ENCODE measurements at regions not wholly inside any gene's neighbourhood (a gene's known extent, or its start where the extent isn't known, plus 50 kb on each side); places are given as distances from the start of the nearest gene placed in this dataset.

GRCh38 chr4:45094684-45095083 lies 368.3 kb upstream of the GNPDA2 start:
- DNase-seq (ENCODE audit: low read depth), result no peak

- no peak for DNase-seq (ENCODE audit: low read depth)
Observed at GRCh38 chr4:45082101-45082500, 355.7 kb upstream of the GNPDA2 start.

- no peak for DNase-seq (ENCODE audit: low read depth)
Observed at GRCh38 chr4:45079616-45080015, 353.3 kb upstream of the GNPDA2 start.

- DNase-seq (ENCODE audit: low read depth), result no peak
Observed at GRCh38 chr4:45078201-45078600, 351.8 kb upstream of the GNPDA2 start.

GRCh38 chr4:45072981-45073380 lies 346.6 kb upstream of the GNPDA2 start:
- DNase-seq (ENCODE audit: low read depth), result no peak

GRCh38 chr4:45064741-45065140 lies 338.4 kb upstream of the GNPDA2 start:
- DNase-seq (ENCODE audit: low read depth), result no peak

- DNase-seq (ENCODE audit: low read depth), result no peak
Observed at GRCh38 chr4:45063696-45064095, 337.3 kb upstream of the GNPDA2 start.

- no peak for DNase-seq (ENCODE audit: low read depth)
Observed at GRCh38 chr4:45062935-45063545, 336.7 kb upstream of the GNPDA2 start.

GRCh38 chr4:45043911-45044310 lies 317.6 kb upstream of the GNPDA2 start:
- DNase-seq (ENCODE audit: low read depth), result no peak

GRCh38 chr4:45036677-45037076 lies 310.3 kb upstream of the GNPDA2 start:
- DNase-seq (ENCODE audit: low read depth), result no peak

- DNase-seq (ENCODE audit: low read depth), result no peak
Observed at GRCh38 chr4:45033676-45034419, 307.5 kb upstream of the GNPDA2 start.

- DNase-seq (ENCODE audit: low read depth), result no peak
Observed at GRCh38 chr4:45030059-45030458, 303.7 kb upstream of the GNPDA2 start.

- no peak for DNase-seq (ENCODE audit: low read depth)
Observed at GRCh38 chr4:45007508-45007907, 281.2 kb upstream of the GNPDA2 start.

GRCh38 chr4:45006078-45006477 lies 279.7 kb upstream of the GNPDA2 start:
- DNase-seq (ENCODE audit: low read depth), result no peak

- DNase-seq (ENCODE audit: low read depth), result no peak
Observed at GRCh38 chr4:45004847-45005565, 278.6 kb upstream of the GNPDA2 start.

GRCh38 chr4:45004326-45004725 lies 278.0 kb upstream of the GNPDA2 start:
- DNase-seq (ENCODE audit: low read depth), result no peak

GRCh38 chr4:44996276-44996845 lies 270.0 kb upstream of the GNPDA2 start:
- no peak for DNase-seq (ENCODE audit: low read depth)

- no peak for DNase-seq (ENCODE audit: low read depth)
Observed at GRCh38 chr4:44988011-44988410, 261.7 kb upstream of the GNPDA2 start.

- no peak for DNase-seq (ENCODE audit: low read depth)
Observed at GRCh38 chr4:44985938-44986337, 259.6 kb upstream of the GNPDA2 start.

GRCh38 chr4:44985152-44985551 lies 258.8 kb upstream of the GNPDA2 start:
- DNase-seq (ENCODE audit: low read depth), result no peak

GRCh38 chr4:44984083-44984482 lies 257.7 kb upstream of the GNPDA2 start:
- no peak for DNase-seq (ENCODE audit: low read depth)

GRCh38 chr4:44983083-44983482 lies 256.7 kb upstream of the GNPDA2 start:
- no peak for DNase-seq (ENCODE audit: low read depth)

GRCh38 chr4:44978020-44978419 lies 251.7 kb upstream of the GNPDA2 start:
- no peak for DNase-seq (ENCODE audit: low read depth)
